ENCODE measurements at regions not wholly inside any gene's neighbourhood (a gene's known extent, or its start where the extent isn't known, plus 50 kb on each side); places are given as distances from the start of the nearest gene placed in this dataset.
"Not testable (repeated sequence)": the region's sequence is repeated elsewhere in the genome, so short reads cannot be mapped to it uniquely, and the experiment has no call there.

DNA sequence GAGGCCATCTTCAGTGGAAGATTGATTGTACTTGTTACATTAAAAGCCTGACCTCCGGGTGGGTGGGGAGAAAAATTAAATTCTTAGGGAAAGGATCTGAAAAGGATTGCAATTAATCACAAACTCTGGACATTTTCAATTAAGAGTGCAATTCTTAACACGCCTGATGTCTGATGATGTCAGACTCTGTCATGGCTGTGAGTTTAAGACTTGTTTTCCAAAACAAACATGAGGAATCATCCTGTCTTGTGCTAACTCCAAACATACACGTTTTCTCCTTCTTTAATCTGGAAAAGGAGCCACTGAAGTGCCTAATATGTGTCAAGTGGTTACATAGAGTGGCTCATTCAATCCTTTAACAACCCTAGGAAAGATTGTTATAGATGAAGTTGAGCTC is 60.4 kb upstream of the SMIM23 start (continued):
- no peak for TF ChIP-seq ZNF674 (CRISPR knock-in tag; IDR thresholded peaks at IDR 0.05; ENCODE audit: low read depth)
- TF ChIP-seq MIER3 (CRISPR knock-in tag; IDR thresholded peaks at IDR 0.05; ENCODE audit: borderline replicate concordance): no peak
- no peak for TF ChIP-seq ETV5 (CRISPR knock-in tag; IDR thresholded peaks at IDR 0.05; ENCODE audit: borderline replicate concordance)
- TF ChIP-seq, protein P1, sequence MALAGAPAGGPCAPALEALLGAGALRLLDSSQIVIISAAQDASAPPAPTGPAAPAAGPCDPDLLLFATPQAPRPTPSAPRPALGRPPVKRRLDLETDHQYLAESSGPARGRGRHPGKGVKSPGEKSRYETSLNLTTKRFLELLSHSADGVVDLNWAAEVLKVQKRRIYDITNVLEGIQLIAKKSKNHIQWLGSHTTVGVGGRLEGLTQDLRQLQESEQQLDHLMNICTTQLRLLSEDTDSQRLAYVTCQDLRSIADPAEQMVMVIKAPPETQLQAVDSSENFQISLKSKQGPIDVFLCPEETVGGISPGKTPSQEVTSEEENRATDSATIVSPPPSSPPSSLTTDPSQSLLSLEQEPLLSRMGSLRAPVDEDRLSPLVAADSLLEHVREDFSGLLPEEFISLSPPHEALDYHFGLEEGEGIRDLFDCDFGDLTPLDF (CRISPR knock-in tag; IDR thresholded peaks at IDR 0.05): no peak
- no peak for TF ChIP-seq KLF12 (CRISPR knock-in tag; IDR thresholded peaks at IDR 0.05; ENCODE audit: borderline replicate concordance)

DNA sequence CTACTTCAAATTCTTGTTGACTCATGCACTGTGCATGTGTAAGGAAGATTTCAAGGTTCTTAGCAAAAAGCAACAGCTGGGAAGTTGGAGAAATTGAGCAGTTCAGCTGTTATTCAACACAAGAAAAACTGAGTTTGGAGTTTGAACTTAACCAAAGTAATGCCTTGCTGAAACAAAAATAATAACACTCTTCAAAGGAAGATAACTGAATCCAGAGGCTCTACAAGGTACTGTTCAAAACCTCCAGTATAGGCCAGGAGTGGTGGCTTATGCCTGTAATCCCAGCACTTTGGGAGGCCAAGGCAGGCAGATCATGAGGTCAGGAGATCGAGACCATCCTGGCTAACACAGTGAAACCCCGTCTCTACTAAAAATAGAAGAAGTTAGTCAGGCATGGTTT is 58.8 kb upstream of the SMIM23 start:
- WGBS (ENCODE audit: low lambda C conversion rate): 0% methylated on average over 2 of the region's 2 CpGs
- not testable (repeated sequence) for H3K9ac ChIP-seq (ENCODE audit: insufficient read depth, low read depth, low read length)

DNA sequence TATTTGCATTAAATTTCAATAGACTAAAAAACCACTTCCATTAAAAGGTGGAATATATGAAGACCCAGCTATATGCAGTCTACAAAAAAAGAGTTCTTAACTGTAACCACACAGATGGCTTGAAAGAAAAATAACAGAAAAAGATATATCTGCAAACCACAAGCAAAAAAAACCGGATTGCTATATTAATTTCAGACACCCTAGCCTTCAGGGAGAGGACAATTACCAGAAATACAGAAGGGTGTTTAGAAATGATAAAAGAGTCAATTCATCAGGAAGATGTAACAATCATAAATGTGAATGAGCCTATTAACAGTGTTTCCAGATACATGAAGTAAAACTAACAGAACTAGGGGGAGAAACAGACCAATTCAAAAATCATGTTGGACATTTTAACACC is 56.9 kb upstream of the SMIM23 start:
- H3K4me2 ChIP-seq (ENCODE audit: low read depth, low read length): no peak overlapping the region
- H3K9me3 ChIP-seq (ENCODE audit: low read length): no peaks in the 10 kb centered on the region
- no peak for ATAC-seq
- H4K20me1 ChIP-seq (ENCODE audit: insufficient read depth, low read length): no peaks in the 10 kb centered on the region
- no peaks in the 10 kb centered on the region for H3K4me1 ChIP-seq (ENCODE audit: insufficient read depth, low read length)
- H3K79me2 ChIP-seq (ENCODE audit: insufficient read depth, low read length): no peaks in the 10 kb centered on the region
- FAIRE-seq: no peak
- H3K4me3 ChIP-seq (replicated peaks in 1 of 3; ENCODE audit: insufficient read depth in 1 of 3, low read depth in 2 of 3, low read length in 3 of 3): no peak overlapping the region
- no TSS peak for BruUV-seq (replicated peaks)
- WGBS (ENCODE audit: low lambda C conversion rate): 4% methylated on average over 1 of the region's 1 CpG
- no peaks in the 10 kb centered on the region for H3K36me3 ChIP-seq (replicated peaks in 1 of 2; ENCODE audit: control insufficient read depth in 1 of 2, insufficient read depth in 2 of 2, low read length in 2 of 2)
- H2AFZ ChIP-seq (ENCODE audit: low read length): no peak overlapping the region
- in situ Hi-C loops (cut with HindIII; ENCODE audit: extremely low pct_ligation_motif_present, low pct_unique_long_range_greater_than_20kb): no loop called here
- TF ChIP-seq, protein P2, sequence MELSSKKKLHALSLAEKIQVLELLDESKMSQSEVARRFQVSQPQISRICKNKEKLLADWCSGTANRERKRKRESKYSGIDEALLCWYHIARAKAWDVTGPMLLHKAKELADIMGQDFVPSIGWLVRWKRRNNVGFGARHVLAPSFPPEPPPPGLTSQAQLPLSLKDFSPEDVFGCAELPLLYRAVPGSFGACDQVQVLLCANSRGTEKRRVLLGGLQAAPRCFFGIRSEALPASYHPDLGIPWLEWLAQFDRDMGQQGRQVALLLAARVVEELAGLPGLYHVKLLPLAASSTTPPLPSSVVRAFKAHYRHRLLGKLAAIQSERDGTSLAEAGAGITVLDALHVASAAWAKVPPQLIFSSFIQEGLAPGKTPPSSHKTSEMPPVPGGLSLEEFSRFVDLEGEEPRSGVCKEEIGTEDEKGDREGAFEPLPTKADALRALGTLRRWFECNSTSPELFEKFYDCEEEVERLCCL (CRISPR knock-in tag; IDR thresholded peaks at IDR 0.05; ENCODE audit: borderline replicate concordance): no peak
- TF ChIP-seq ZKSCAN8 (CRISPR knock-in tag; IDR thresholded peaks at IDR 0.05; ENCODE audit: borderline replicate concordance): no peak
- no peak for TF ChIP-seq GPN1 (CRISPR knock-in tag; IDR thresholded peaks at IDR 0.05; ENCODE audit: borderline replicate concordance)
- no peak for TF ChIP-seq PITX1 (CRISPR knock-in tag; IDR thresholded peaks at IDR 0.05)
- no peak for TF ChIP-seq ATM (IDR thresholded peaks at IDR 0.05; ENCODE audit: borderline replicate concordance)
- ChIA-PET CTCF (ENCODE audit: low intra/inter-chr PET ratio, low total read pairs) (no interaction called here), POLR2A (no interaction called here)
- H3K9ac ChIP-seq (ENCODE audit: insufficient read depth, low read depth, low read length): no peak overlapping the region
- H3K27ac ChIP-seq (ENCODE audit: extremely low read length, insufficient read depth, low read length): no peak overlapping the region
- no peaks in the 10 kb centered on the region for H3K27me3 ChIP-seq (ENCODE audit: control insufficient read depth in 1 of 2, insufficient read depth in 2 of 2, low read length in 2 of 2)
- intact Hi-C loops (cut with micrococcal nuclease; ENCODE audit: unreplicated experiment): no loop called here
- no peak for DNase-seq (ENCODE audit: low spot score)

More for the DNA sequence above, 58.8 kb upstream of the SMIM23 start:
- POLR2A ChIA-PET; H4K20me1 ChIP-seq (ENCODE audit: insufficient read depth, low read length); BruUV-seq (replicated peaks); DNase-seq (ENCODE audit: low spot score); H2AFZ ChIP-seq (ENCODE audit: low read length); H3K4me3 ChIP-seq (replicated peaks in 1 of 3; ENCODE audit: insufficient read depth in 1 of 3, low read depth in 2 of 3, low read length in 3 of 3); H3K9me3 ChIP-seq (ENCODE audit: low read length); H3K36me3 ChIP-seq (replicated peaks in 1 of 2; ENCODE audit: control insufficient read depth in 1 of 2, insufficient read depth in 2 of 2, low read length in 2 of 2); H3K27ac ChIP-seq (ENCODE audit: extremely low read length, insufficient read depth, low read length); CTCF ChIA-PET (ENCODE audit: low intra/inter-chr PET ratio, low total read pairs); H3K4me1 ChIP-seq (ENCODE audit: insufficient read depth, low read length); intact Hi-C loops (cut with micrococcal nuclease; ENCODE audit: unreplicated experiment); H3K79me2 ChIP-seq (ENCODE audit: insufficient read depth, low read length); ATAC-seq; H3K4me2 ChIP-seq (ENCODE audit: low read depth, low read length); H3K27me3 ChIP-seq (ENCODE audit: control insufficient read depth in 1 of 2, insufficient read depth in 2 of 2, low read length in 2 of 2); FAIRE-seq; in situ Hi-C loops (cut with HindIII; ENCODE audit: extremely low pct_ligation_motif_present, low pct_unique_long_range_greater_than_20kb): not testable (repeated sequence)

Data from HepG2 (cell line).